HCT116 (cell line): ENCODE measurements at regions not wholly inside any gene's neighbourhood (a gene's known extent, or its start where the extent isn't known, plus 50 kb on each side); places are given as distances from the start of the nearest gene placed in this dataset.

Source experiments
- ATAC-seq: fragments of 200-7000 bp; cut with Tn5 transposase; 2 replicates; pipeline ENCODE4 v1.9.1; 2020; ENCODE audit warnings: mild to moderate bottlenecking, moderate library complexity
- BruUV-seq: library from RNA; stranded (reverse); fragments of 400-500 nt; replicated peaks from 2 replicates; lab custom pipeline; 2021; lab: Mats Ljungman, UMichigan
- CTCF ChIA-PET: fragments of 300-600 bp; sonication (Branson Sonifier 250); formaldehyde crosslinking; loops from one replicate; lab custom pipeline; 2021; ENCODE audit warnings: antibody characterized with exemption; lab: Charles Lee
- POLR2A ChIA-PET: fragments of 300-600, 350-600 bp; sonication (Branson Sonifier 250); formaldehyde crosslinking; loops from one replicate; lab custom pipeline; 2021; ENCODE audit warnings: antibody characterized with exemption; lab: Charles Lee
- RAD21 ChIA-PET, 2 experiments: fragments of 300-600 bp; sonication (Branson Sonifier 250); formaldehyde crosslinking; loops; one replicate each; lab custom pipeline; 2023; ENCODE audit warnings: low total read pairs in 2 of 2; ENCODE audit not compliant: uncharacterized antibody in 2 of 2, unreplicated experiment in 2 of 2, low non-redundant PET in 1 of 2; lab: Charles Lee
- DNase-seq: peaks from one replicate; pipeline ENCODE4 v3.0.0-alpha.2; 2010; ENCODE audit warnings: low read depth, low spot score
- H2AFZ ChIP-seq: fragments of 200-600 bp; shearing (Covaris generic), sonication (generic); 2 replicates; pipeline ENCODE4 v1.6.1; 2017; ENCODE audit warnings: low read depth, mixed run types, mixed read lengths, antibody characterized with exemption, low read length; ENCODE audit not compliant: poor library complexity, severe bottlenecking
- H3K27ac ChIP-seq: 2 replicates; pipeline ENCODE4 v1.5.1; 2012; ENCODE audit warnings: low read depth, low read length
- H3K27me3 ChIP-seq: fragments of 200-600 bp; sonication (generic); 2 replicates; pipeline ENCODE4 v1.6.1; 2016; ENCODE audit warnings: mixed run types, low read length, mixed read lengths; ENCODE audit not compliant: insufficient read depth
- H3K36me3 ChIP-seq, 2 experiments: fragments of 200-500 bp in 1 of 2; fragments of 200-600 bp in 1 of 2; sonication (Bioruptor generic) in 1 of 2; sonication (generic) in 1 of 2; 2 replicates each; pipeline versions ENCODE4 v1.5.1 to v1.6.1; 2014 to 2016; ENCODE audit warnings: low read length in 2 of 2, inconsistent platforms in 1 of 2, mixed read lengths in 1 of 2, mixed run types in 1 of 2; ENCODE audit not compliant: insufficient read depth in 2 of 2, control insufficient read depth in 1 of 2
- H3K4me1 ChIP-seq, 2 experiments: fragments of 200-600 bp in 1 of 2; sonication (generic) in 1 of 2; 2 replicates each; pipeline versions ENCODE4 v1.5.1 to v1.6.1; 2012 to 2017; ENCODE audit warnings: low read length in 2 of 2, inconsistent platforms in 1 of 2, mild to moderate bottlenecking in 1 of 2, mixed read lengths in 1 of 2, mixed run types in 1 of 2, moderate library complexity in 1 of 2; ENCODE audit not compliant: insufficient read depth in 2 of 2, control insufficient read depth in 1 of 2
- H3K4me2 ChIP-seq: fragments of 200-600 bp; sonication (generic); 2 replicates; pipeline ENCODE4 v1.6.1; 2017; ENCODE audit warnings: mixed run types, low read length, mixed read lengths
- H3K4me3 ChIP-seq, 2 experiments: fragments of 200-600 bp in 1 of 2; sonication (generic) in 1 of 2; replicated peaks in 1 of 2; 2 replicates each; pipeline ENCODE4 v1.5.1; 2011 to 2016; ENCODE audit warnings: low read length in 2 of 2, control low read depth in 1 of 2, low read depth in 1 of 2, mild to moderate bottlenecking in 1 of 2, mixed read lengths in 1 of 2, mixed run types in 1 of 2
- H3K79me2 ChIP-seq: fragments of 200-600 bp; sonication (generic); 2 replicates; pipeline ENCODE4 v1.6.1; 2017; ENCODE audit warnings: mild to moderate bottlenecking, mixed run types, low read length, moderate library complexity, mixed read lengths; ENCODE audit not compliant: insufficient read depth
- H3K9ac ChIP-seq: fragments of 200-600 bp; sonication (generic); 2 replicates; pipeline ENCODE4 v1.6.1; 2016; ENCODE audit warnings: low read length, mixed read lengths
- H3K9me2 ChIP-seq: fragments of 200-600 bp; sonication (generic), shearing (Covaris generic); 2 replicates; pipeline ENCODE4 v1.6.1; 2017; ENCODE audit warnings: mixed run types, mild to moderate bottlenecking, moderate library complexity; ENCODE audit not compliant: insufficient read depth
- H3K9me3 ChIP-seq, 2 experiments: fragments of 200-500 bp in 1 of 2; fragments of 200-600 bp in 1 of 2; sonication (Bioruptor generic) in 1 of 2; sonication (generic) in 1 of 2; 2 replicates each; pipeline ENCODE4 v1.6.1; 2014 to 2017; ENCODE audit warnings: low read length in 2 of 2, mixed read lengths in 2 of 2, inconsistent platforms in 1 of 2, low read depth in 1 of 2, mild to moderate bottlenecking in 1 of 2, mixed run types in 1 of 2, moderate library complexity in 1 of 2; ENCODE audit not compliant: control insufficient read depth in 1 of 2, insufficient read depth in 1 of 2
- H4K20me1 ChIP-seq: fragments of 200-600 bp; sonication (generic), shearing (Covaris generic); 2 replicates; pipeline ENCODE4 v1.6.1; 2017; ENCODE audit warnings: mixed run types, mild to moderate bottlenecking, moderate library complexity; ENCODE audit not compliant: insufficient read depth
- CBX3 ChIP-seq: IDR thresholded peaks from 2 replicates; pipeline ENCODE4 v1.6.1; 2012; ENCODE audit warnings: low read depth
- CEBPB ChIP-seq: IDR thresholded peaks from 2 replicates; pipeline ENCODE4 v1.6.1; 2012; ENCODE audit warnings: low read depth
- EGR1 ChIP-seq: IDR thresholded peaks from 2 replicates; pipeline ENCODE4 v1.6.1; 2012; ENCODE audit warnings: low read depth
- ELF1 ChIP-seq: IDR thresholded peaks from 2 replicates; pipeline ENCODE4 v1.6.1; 2012; ENCODE audit warnings: low read depth, borderline replicate concordance
- EZH2 ChIP-seq: fragments of 200-600 bp; sonication (generic); IDR thresholded peaks from 2 replicates; pipeline ENCODE4 v1.6.1; 2017; ENCODE audit warnings: antibody characterized with exemption, mixed run types
- EZH2phosphoT487 ChIP-seq: fragments of 200-600 bp; IDR thresholded peaks from 2 replicates; pipeline ENCODE4 v1.6.1; 2018; ENCODE audit warnings: antibody characterized with exemption, borderline replicate concordance
- JUND ChIP-seq: IDR thresholded peaks from 2 replicates; pipeline ENCODE4 v1.6.1; 2012
- POLR2A ChIP-seq: IDR thresholded peaks from 2 replicates; pipeline ENCODE4 v1.7.0; 2011; ENCODE audit warnings: borderline replicate concordance; ENCODE audit not compliant: insufficient read depth, insufficient read length; ENCODE audit errors: extremely low read depth
- POLR2AphosphoS5 ChIP-seq: IDR thresholded peaks from 2 replicates; pipeline ENCODE4 v1.6.1; 2011; ENCODE audit warnings: mild to moderate bottlenecking, low read depth, low read length, moderate library complexity
- RAD21 ChIP-seq: IDR thresholded peaks from 2 replicates; pipeline ENCODE4 v1.6.1; 2012; ENCODE audit warnings: low read depth, mild to moderate bottlenecking
- SP1 ChIP-seq: IDR thresholded peaks from 2 replicates; pipeline ENCODE4 v1.6.1; 2012; ENCODE audit warnings: low read depth
- YY1 ChIP-seq: IDR thresholded peaks from 2 replicates; pipeline ENCODE4 v1.6.1; 2011; ENCODE audit warnings: low read length, low read depth, moderate library complexity, mild to moderate bottlenecking; ENCODE audit not compliant: insufficient replicate concordance; ENCODE audit errors: extremely low read depth
- ZFX ChIP-seq: fragments of 450-650 bp; IDR thresholded peaks from 2 replicates; pipeline ENCODE4 v1.6.1; 2017
- ZNF274 ChIP-seq: fragments of 200-500 bp; sonication (Bioruptor generic); IDR thresholded peaks from 2 replicates; pipeline ENCODE4 v1.6.1; 2014; ENCODE audit warnings: mild to moderate bottlenecking, low read depth, low read length, inconsistent platforms
- intact Hi-C: fragments of 100-400 bp; cut with micrococcal nuclease; formaldehyde crosslinking; loops from 2 replicates; pipeline ENCODE4 v1.10.0; 2022
- TF ChIP-seq, protein P1 (sequence below): IDR thresholded peaks from 2 replicates; pipeline ENCODE4 v1.6.1; 2012
- TF ChIP-seq, protein P2 (sequence below): IDR thresholded peaks from 2 replicates; pipeline ENCODE4 v1.6.1; 2012; ENCODE audit warnings: low read depth
- TF ChIP-seq, protein P3 (sequence below): IDR thresholded peaks from 2 replicates; pipeline ENCODE4 v1.6.1; 2011; ENCODE audit warnings: mild to moderate bottlenecking, low read length, moderate library complexity; ENCODE audit not compliant: insufficient replicate concordance; ENCODE audit errors: extremely low read depth
- TF ChIP-seq, protein P4 (sequence below): IDR thresholded peaks from 2 replicates; pipeline ENCODE4 v1.6.1; 2012

DNA sequence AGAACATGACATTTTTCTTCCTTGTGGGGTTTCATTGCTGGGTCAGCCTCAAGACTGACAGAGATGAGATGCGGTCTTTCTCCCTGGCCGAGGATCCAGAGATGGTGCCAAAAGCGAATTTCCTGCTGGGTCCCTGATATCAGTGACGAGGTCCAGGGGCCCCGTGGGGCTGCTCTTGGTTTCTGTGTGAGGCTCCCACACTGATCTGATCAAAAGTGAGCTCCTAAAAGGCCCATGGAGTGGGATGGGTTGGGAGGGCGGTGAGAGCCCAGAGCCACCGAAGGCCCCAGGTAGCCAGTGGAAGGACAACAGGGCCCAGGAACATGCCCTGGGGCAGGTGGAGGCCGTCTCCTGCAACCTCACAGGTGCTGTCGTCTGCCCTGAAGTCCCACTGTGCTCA is 208.4 kb upstream of the CDH4 start:
- Histone ChIP-seq H3K27me3 (no peaks in the 10 kb centered on the region), H3K4me2 (no peak overlapping the region), H3K9me3 (peaks cover 7 to 40% of the 10 kb centered on the region in 2 experiments; a peak in 2 of 4 replicates), H3K27ac (no peak overlapping the region), H4K20me1 (no peaks in the 10 kb centered on the region), H3K79me2 (no peaks in the 10 kb centered on the region), H2AFZ (no peak overlapping the region), H3K36me3 (no peaks in the 10 kb centered on the region), H3K9me2 (no peaks in the 10 kb centered on the region), H3K4me1 (no peaks in the 10 kb centered on the region), H3K9ac (no peak overlapping the region), H3K4me3 (no peak overlapping the region)
- no peak for ATAC-seq
- RAD21 ChIA-PET = no interaction called here
- BruUV-seq = no TSS peak
- TF ChIP-seq EZH2 = no peak
- POLR2A ChIA-PET = no interaction called here
- intact Hi-C loops = no loop called here
- CTCF ChIA-PET = no interaction called here
- no peak for DNase-seq

DNA sequence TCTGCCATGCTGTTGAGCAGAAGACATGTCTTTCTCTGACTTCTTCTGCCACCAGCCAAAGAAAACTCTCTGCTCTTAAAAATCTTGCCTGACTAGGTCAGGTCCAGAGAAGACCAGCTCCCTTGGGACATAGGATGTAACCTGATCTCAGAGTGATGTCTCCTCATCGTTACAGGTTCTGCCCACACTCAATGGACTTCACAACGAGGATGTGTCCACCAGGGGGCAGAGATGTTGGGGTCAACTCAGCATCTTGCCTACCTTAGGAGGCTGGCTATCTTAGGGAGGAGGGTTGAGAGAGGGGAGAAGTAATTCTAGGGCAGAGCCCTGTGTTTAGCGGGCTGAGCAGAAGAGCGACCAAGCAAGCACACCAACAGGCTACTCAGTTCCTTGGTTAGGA is 207.6 kb upstream of the CDH4 start:
- Histone ChIP-seq H3K36me3 (no peaks in the 10 kb centered on the region), H3K27me3 (no peaks in the 10 kb centered on the region), H3K9me3 (peaks cover 7 to 38% of the 10 kb centered on the region in 2 experiments; a peak in 2 of 4 replicates), H3K9me2 (no peaks in the 10 kb centered on the region), H2AFZ (no peak overlapping the region), H3K4me2 (no peak overlapping the region), H3K79me2 (no peaks in the 10 kb centered on the region), H3K27ac (no peak overlapping the region), H3K9ac (no peak overlapping the region), H3K4me3 (no peak overlapping the region), H3K4me1 (no peaks in the 10 kb centered on the region), H4K20me1 (no peaks in the 10 kb centered on the region)
- ChIA-PET CTCF (no interaction called here), RAD21 (no interaction called here), POLR2A (no interaction called here)
- intact Hi-C loops = no loop called here
- BruUV-seq = no TSS peak
- DNase-seq (no peak), ATAC-seq (no peak)
- TF ChIP-seq CBX3 (no peak), POLR2AphosphoS5 (no peak), ZNF274 (no peak), ZFX (no peak), YY1 (no peak), JUND (no peak), EZH2phosphoT487 (no peak), POLR2A (no peak), CEBPB (no peak), ELF1 (no peak), EGR1 (no peak), RAD21 (no peak), SP1 (no peak)
- TF ChIP-seq, protein P1, sequence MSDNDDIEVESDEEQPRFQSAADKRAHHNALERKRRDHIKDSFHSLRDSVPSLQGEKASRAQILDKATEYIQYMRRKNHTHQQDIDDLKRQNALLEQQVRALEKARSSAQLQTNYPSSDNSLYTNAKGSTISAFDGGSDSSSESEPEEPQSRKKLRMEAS = no peak
- TF ChIP-seq, protein P2, sequence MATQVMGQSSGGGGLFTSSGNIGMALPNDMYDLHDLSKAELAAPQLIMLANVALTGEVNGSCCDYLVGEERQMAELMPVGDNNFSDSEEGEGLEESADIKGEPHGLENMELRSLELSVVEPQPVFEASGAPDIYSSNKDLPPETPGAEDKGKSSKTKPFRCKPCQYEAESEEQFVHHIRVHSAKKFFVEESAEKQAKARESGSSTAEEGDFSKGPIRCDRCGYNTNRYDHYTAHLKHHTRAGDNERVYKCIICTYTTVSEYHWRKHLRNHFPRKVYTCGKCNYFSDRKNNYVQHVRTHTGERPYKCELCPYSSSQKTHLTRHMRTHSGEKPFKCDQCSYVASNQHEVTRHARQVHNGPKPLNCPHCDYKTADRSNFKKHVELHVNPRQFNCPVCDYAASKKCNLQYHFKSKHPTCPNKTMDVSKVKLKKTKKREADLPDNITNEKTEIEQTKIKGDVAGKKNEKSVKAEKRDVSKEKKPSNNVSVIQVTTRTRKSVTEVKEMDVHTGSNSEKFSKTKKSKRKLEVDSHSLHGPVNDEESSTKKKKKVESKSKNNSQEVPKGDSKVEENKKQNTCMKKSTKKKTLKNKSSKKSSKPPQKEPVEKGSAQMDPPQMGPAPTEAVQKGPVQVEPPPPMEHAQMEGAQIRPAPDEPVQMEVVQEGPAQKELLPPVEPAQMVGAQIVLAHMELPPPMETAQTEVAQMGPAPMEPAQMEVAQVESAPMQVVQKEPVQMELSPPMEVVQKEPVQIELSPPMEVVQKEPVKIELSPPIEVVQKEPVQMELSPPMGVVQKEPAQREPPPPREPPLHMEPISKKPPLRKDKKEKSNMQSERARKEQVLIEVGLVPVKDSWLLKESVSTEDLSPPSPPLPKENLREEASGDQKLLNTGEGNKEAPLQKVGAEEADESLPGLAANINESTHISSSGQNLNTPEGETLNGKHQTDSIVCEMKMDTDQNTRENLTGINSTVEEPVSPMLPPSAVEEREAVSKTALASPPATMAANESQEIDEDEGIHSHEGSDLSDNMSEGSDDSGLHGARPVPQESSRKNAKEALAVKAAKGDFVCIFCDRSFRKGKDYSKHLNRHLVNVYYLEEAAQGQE = no peak
- TF ChIP-seq, protein P3, sequence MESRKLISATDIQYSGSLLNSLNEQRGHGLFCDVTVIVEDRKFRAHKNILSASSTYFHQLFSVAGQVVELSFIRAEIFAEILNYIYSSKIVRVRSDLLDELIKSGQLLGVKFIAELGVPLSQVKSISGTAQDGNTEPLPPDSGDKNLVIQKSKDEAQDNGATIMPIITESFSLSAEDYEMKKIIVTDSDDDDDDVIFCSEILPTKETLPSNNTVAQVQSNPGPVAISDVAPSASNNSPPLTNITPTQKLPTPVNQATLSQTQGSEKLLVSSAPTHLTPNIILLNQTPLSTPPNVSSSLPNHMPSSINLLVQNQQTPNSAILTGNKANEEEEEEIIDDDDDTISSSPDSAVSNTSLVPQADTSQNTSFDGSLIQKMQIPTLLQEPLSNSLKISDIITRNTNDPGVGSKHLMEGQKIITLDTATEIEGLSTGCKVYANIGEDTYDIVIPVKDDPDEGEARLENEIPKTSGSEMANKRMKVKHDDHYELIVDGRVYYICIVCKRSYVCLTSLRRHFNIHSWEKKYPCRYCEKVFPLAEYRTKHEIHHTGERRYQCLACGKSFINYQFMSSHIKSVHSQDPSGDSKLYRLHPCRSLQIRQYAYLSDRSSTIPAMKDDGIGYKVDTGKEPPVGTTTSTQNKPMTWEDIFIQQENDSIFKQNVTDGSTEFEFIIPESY = no peak
- TF ChIP-seq, protein P4, sequence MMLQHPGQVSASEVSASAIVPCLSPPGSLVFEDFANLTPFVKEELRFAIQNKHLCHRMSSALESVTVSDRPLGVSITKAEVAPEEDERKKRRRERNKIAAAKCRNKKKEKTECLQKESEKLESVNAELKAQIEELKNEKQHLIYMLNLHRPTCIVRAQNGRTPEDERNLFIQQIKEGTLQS = no peak
